GM12878 (cell line): ENCODE measurements at regions not wholly inside any gene's neighbourhood (a gene's known extent, or its start where the extent isn't known, plus 50 kb on each side); places are given as distances from the start of the nearest gene placed in this dataset.

Source experiments
- ATAC-seq: fragments of 200-7000 bp; cut with Tn5 transposase; 3 replicates; pipeline ENCODE4 v1.9.1; 2020; ENCODE audit warnings: mild to moderate bottlenecking, moderate library complexity
- BruUV-seq: library from RNA; stranded (reverse); fragments of 400-500 nt; replicated peaks from 2 replicates; lab custom pipeline; 2021; lab: Mats Ljungman, UMichigan
- CTCF ChIA-PET: fragments of 300-600 bp; sonication (Branson Sonifier 250); formaldehyde crosslinking; extraction: SDS; loops from one replicate; lab custom pipeline; 2021; ENCODE audit warnings: inconsistent platforms; lab: Yijun Ruan, JAX
- POLR2A ChIA-PET: fragments of 350-600 bp; formaldehyde crosslinking; extraction: SDS; loops from one replicate; lab custom pipeline; 2021; ENCODE audit warnings: inconsistent platforms; lab: Charles Lee
- RAD21 ChIA-PET: fragments of 300-600 bp; sonication (Branson Sonifier 250); formaldehyde crosslinking; loops from one replicate; lab custom pipeline; 2023; ENCODE audit warnings: antibody characterized with exemption; ENCODE audit not compliant: unreplicated experiment; lab: Charles Lee
- SMC1A ChIA-PET: fragments of 300-600 bp; sonication (Branson Sonifier 250); formaldehyde crosslinking; loops from one replicate; lab custom pipeline; 2023; ENCODE audit not compliant: unreplicated experiment, uncharacterized antibody; lab: Charles Lee
- DNase-seq: peaks from one replicate; pipeline ENCODE4 v3.0.0-alpha.2; 2011; ENCODE audit warnings: low read depth, low spot score
- FAIRE-seq: peaks from 3 replicates; lab custom pipeline; 2011; peaks lifted over from hg19 to GRCh38; lab: Jason Lieb, UNC
- H2AFZ ChIP-seq: 2 replicates; pipeline ENCODE4 v1.6.0; 2011; ENCODE audit warnings: low read depth, low read length, control low read depth; ENCODE audit not compliant: control insufficient read depth
- H3K27ac ChIP-seq: 2 replicates; pipeline ENCODE4 v1.5.1; 2011; ENCODE audit warnings: control low read depth; ENCODE audit not compliant: control insufficient read depth, insufficient read depth
- H3K27me3 ChIP-seq, 2 experiments: replicated peaks in 1 of 2; 2 replicates each; pipeline versions ENCODE4 v1.6.0 to v1.6.1; 2011; ENCODE audit warnings: low read length in 1 of 2; ENCODE audit not compliant: control insufficient read depth in 2 of 2, insufficient read depth in 2 of 2
- H3K36me3 ChIP-seq, 2 experiments: 2 replicates each; pipeline ENCODE4 v1.5.1; 2011; ENCODE audit warnings: low read length in 1 of 2; ENCODE audit not compliant: control insufficient read depth in 2 of 2, insufficient read depth in 2 of 2
- H3K4me1 ChIP-seq: 2 replicates; pipeline ENCODE4 v1.6.1; 2011; ENCODE audit warnings: mild to moderate bottlenecking, low read length, moderate library complexity, mixed read lengths; ENCODE audit not compliant: control insufficient read depth, insufficient read depth
- H3K4me2 ChIP-seq: 2 replicates; pipeline ENCODE4 v1.6.0; 2011; ENCODE audit warnings: control low read depth; ENCODE audit not compliant: control insufficient read depth, insufficient read depth
- H3K4me3 ChIP-seq: fragments of 200-600 bp; sonication (generic); 2 replicates; pipeline ENCODE4 v1.5.1; 2016
- H3K79me2 ChIP-seq: 2 replicates; pipeline ENCODE4 v1.6.0; 2011; ENCODE audit warnings: low read length; ENCODE audit not compliant: control insufficient read depth, insufficient read depth
- H3K9ac ChIP-seq: 2 replicates; pipeline ENCODE4 v1.8.0; 2011; ENCODE audit warnings: low read length, control low read depth, mixed read lengths; ENCODE audit not compliant: control insufficient read depth, insufficient read depth
- H3K9me3 ChIP-seq: replicated peaks from 3 replicates; pipeline ENCODE4 v1.5.1; 2011; ENCODE audit warnings: mild to moderate bottlenecking, low read length; ENCODE audit not compliant: control insufficient read depth, insufficient read depth
- H4K20me1 ChIP-seq: 2 replicates; pipeline ENCODE4 v1.6.0; 2011; ENCODE audit not compliant: control insufficient read depth, insufficient read depth
- ATF2 ChIP-seq: IDR thresholded peaks from 2 replicates; pipeline ENCODE4 v1.6.1; 2012; ENCODE audit warnings: low read length, inconsistent platforms
- ATF7 ChIP-seq: fragments of 450-650 bp; IDR thresholded peaks from 2 replicates; pipeline ENCODE4 v1.6.1; 2016; ENCODE audit warnings: low read depth, mild to moderate bottlenecking
- E2F4 ChIP-seq: IDR thresholded peaks from 2 replicates; pipeline ENCODE4 v1.6.1; 2012; ENCODE audit warnings: low read depth, low read length, improper control_type of control experiment
- E2F8 ChIP-seq: fragments of 450-650 bp; IDR thresholded peaks from 2 replicates; pipeline ENCODE4 v1.6.1; 2018; ENCODE audit warnings: mild to moderate bottlenecking, low read depth, moderate library complexity; ENCODE audit not compliant: partially characterized antibody
- ETV6 ChIP-seq, 2 experiments: fragments of 450-650 bp in 1 of 2; IDR thresholded peaks in 1 of 2; conservative IDR thresholded peaks in 1 of 2; 2 replicates each; pipeline ENCODE4 v1.6.1; 2014; ENCODE audit warnings: antibody characterized with exemption in 1 of 2, borderline replicate concordance in 1 of 2, low read depth in 1 of 2, mild to moderate bottlenecking in 1 of 2, moderate library complexity in 1 of 2
- GABPA ChIP-seq: IDR thresholded peaks from 2 replicates; pipeline ENCODE4 v1.6.1; 2014; ENCODE audit warnings: antibody characterized with exemption, low read depth, mild to moderate bottlenecking, inconsistent platforms
- JUNB ChIP-seq: IDR thresholded peaks from 2 replicates; pipeline ENCODE4 v1.6.1; 2016; ENCODE audit warnings: antibody characterized with exemption, mild to moderate bottlenecking
- MEF2B ChIP-seq: fragments of 450-650 bp; IDR thresholded peaks from 2 replicates; pipeline ENCODE4 v1.6.1; 2018; ENCODE audit warnings: mild to moderate bottlenecking, moderate library complexity; ENCODE audit not compliant: partially characterized antibody, poor library complexity, severe bottlenecking
- NFXL1 ChIP-seq: fragments of 450-650 bp; IDR thresholded peaks from 2 replicates; pipeline ENCODE4 v1.6.1; 2017; ENCODE audit warnings: antibody characterized with exemption, mild to moderate bottlenecking, borderline replicate concordance
- PAX5 ChIP-seq: IDR thresholded peaks from 2 replicates; pipeline ENCODE4 v1.6.1; 2011; ENCODE audit warnings: low read depth, low read length, borderline replicate concordance
- PRDM15 ChIP-seq: fragments of 450-650 bp; formaldehyde crosslinking; IDR thresholded peaks from 2 replicates; pipeline ENCODE4 v1.4.0; 2020; ENCODE audit warnings: mild to moderate bottlenecking, moderate library complexity
- RCOR1 ChIP-seq: conservative IDR thresholded peaks from 2 replicates; pipeline ENCODE4 v1.6.1; 2012; ENCODE audit warnings: low read depth, low read length, improper control_type of control experiment
- SIX5 ChIP-seq: IDR thresholded peaks from 2 replicates; pipeline ENCODE4 v1.6.1; 2011; ENCODE audit warnings: mild to moderate bottlenecking, low read depth, low read length, moderate library complexity; ENCODE audit not compliant: severe bottlenecking
- in situ Hi-C: fragments of 300-500 bp; cut with MboI; formaldehyde crosslinking; loops from 9 replicates; pipeline ENCODE4 v1.14.3; 2018; ENCODE audit warnings: mixed read lengths
- intact Hi-C: fragments of 100-400 bp; cut with micrococcal nuclease; formaldehyde crosslinking; loops from one replicate; pipeline ENCODE4 v1.14.2; 2022; ENCODE audit not compliant: unreplicated experiment

- Histone ChIP-seq H3K9ac (no peak overlapping the region), H3K4me2 (no peak overlapping the region), H2AFZ (no peak overlapping the region), H3K4me3 (no peak overlapping the region), H4K20me1 (no peaks in the 10 kb centered on the region), H3K36me3 (no peaks in the 10 kb centered on the region), H3K27me3 (no peaks in the 10 kb centered on the region), H3K27ac (no peak overlapping the region), H3K9me3 (no peaks in the 10 kb centered on the region), H3K4me1 (no peaks in the 10 kb centered on the region), H3K79me2 (no peaks in the 10 kb centered on the region)
- no peak for FAIRE-seq
- ChIA-PET RAD21 (no interaction called here), POLR2A (no interaction called here), CTCF (no interaction called here), SMC1A (no interaction called here)
- intact Hi-C loops (no loop called here), in situ Hi-C loops (no loop called here)
- ATAC-seq: no peak
- BruUV-seq: no TSS peak
- DNase-seq: no peak
- TF ChIP-seq PAX5 (no peak), ATF2 (no peak), ETV6 (conservative IDR thresholded peaks at IDR 0.05 in 1 of 2, IDR thresholded peaks at IDR 0.05 in 1 of 2; ENCODE audit: borderline replicate concordance in 1 of 2, low read depth in 1 of 2) (no peak), SIX5 (no peak), E2F8 (no peak), RCOR1 (no peak), MEF2B (no peak), PRDM15 (CRISPR knock-in tag) (no peak), E2F4 (no peak), ATF7 (no peak), JUNB (no peak), NFXL1 (no peak), GABPA (no peak)
Observed at GRCh38 chr12:24328261-24328660, 378.8 kb upstream of the SOX5 start.
